ENCODE measurements at regions not wholly inside any gene's neighbourhood (a gene's known extent, or its start where the extent isn't known, plus 50 kb on each side); places are given as distances from the start of the nearest gene placed in this dataset.

- TF ChIP-seq CTCF (IDR thresholded peaks at IDR 0.05): no peak
- no peaks in the 10 kb centered on the region for H3K9me3 ChIP-seq
- DNase-seq: no peak
- intact Hi-C loops (cut with DNase I; ENCODE audit: low total_unique reads): no loop called here
- no peaks in the 10 kb centered on the region for H3K4me1 ChIP-seq
- no peak overlapping the region for H3K27ac ChIP-seq
- H3K4me3 ChIP-seq: no peak overlapping the region
- no peaks in the 10 kb centered on the region for H3K27me3 ChIP-seq
- H3K36me3 ChIP-seq: no peaks in the 10 kb centered on the region
These were observed 138.1 kb upstream of the RAP2B start for GRCh38 chr3:153023896-153024295.

GRCh38 chr3:153026026-153026425 lies 136.0 kb upstream of the RAP2B start:
- peak; percentile 54 to 57 for TF ChIP-seq CTCF (IDR thresholded peaks at IDR 0.05)
- Histone ChIP-seq H3K27me3 (no peaks in the 10 kb centered on the region), H3K4me1 (no peaks in the 10 kb centered on the region), H3K36me3 (no peaks in the 10 kb centered on the region), H3K9me3 (no peaks in the 10 kb centered on the region), H3K4me3 (no peak overlapping the region), H3K27ac (no peak overlapping the region)
- DNase-seq: no peak
- intact Hi-C loops (cut with DNase I; ENCODE audit: low total_unique reads): no loop called here

- no peaks in the 10 kb centered on the region for H3K9me3 ChIP-seq
- no peak for TF ChIP-seq CTCF (IDR thresholded peaks at IDR 0.05)
- intact Hi-C loops (cut with DNase I; ENCODE audit: low total_unique reads): no loop called here
- no peak overlapping the region for H3K27ac ChIP-seq
- H3K27me3 ChIP-seq: no peaks in the 10 kb centered on the region
- no peaks in the 10 kb centered on the region for H3K36me3 ChIP-seq
- no peak overlapping the region for H3K4me3 ChIP-seq
- no peaks in the 10 kb centered on the region for H3K4me1 ChIP-seq
- no peak for DNase-seq
These were observed 133.6 kb upstream of the RAP2B start for GRCh38 chr3:153028381-153028780.

- no peak for TF ChIP-seq CTCF (IDR thresholded peaks at IDR 0.05)
- no peak for DNase-seq
- intact Hi-C loops (cut with DNase I; ENCODE audit: low total_unique reads): no loop called here
- Histone ChIP-seq H3K4me1 (no peaks in the 10 kb centered on the region), H3K27ac (no peak overlapping the region), H3K36me3 (no peaks in the 10 kb centered on the region), H3K4me3 (no peak overlapping the region), H3K9me3 (no peaks in the 10 kb centered on the region), H3K27me3 (no peaks in the 10 kb centered on the region)
These were observed 132.7 kb upstream of the RAP2B start for GRCh38 chr3:153029350-153029749.

GRCh38 chr3:153032891-153033290 lies 129.1 kb upstream of the RAP2B start:
- H3K9me3 ChIP-seq: no peaks in the 10 kb centered on the region
- no peaks in the 10 kb centered on the region for H3K36me3 ChIP-seq
- intact Hi-C loops (cut with DNase I; ENCODE audit: low total_unique reads): no loop called here
- no peak overlapping the region for H3K27ac ChIP-seq
- no peak for DNase-seq
- no peaks in the 10 kb centered on the region for H3K27me3 ChIP-seq
- no peak overlapping the region for H3K4me3 ChIP-seq
- TF ChIP-seq CTCF (IDR thresholded peaks at IDR 0.05): no peak
- H3K4me1 ChIP-seq: no peaks in the 10 kb centered on the region

GRCh38 chr3:153036846-153037245 lies 125.2 kb upstream of the RAP2B start:
- DNase-seq: no peak
- intact Hi-C loops (cut with DNase I; ENCODE audit: low total_unique reads): no loop called here
- Histone ChIP-seq H3K4me3 (no peak overlapping the region), H3K4me1 (no peaks in the 10 kb centered on the region), H3K9me3 (no peaks in the 10 kb centered on the region), H3K27me3 (no peaks in the 10 kb centered on the region), H3K27ac (no peak overlapping the region), H3K36me3 (no peaks in the 10 kb centered on the region)
- TF ChIP-seq CTCF (IDR thresholded peaks at IDR 0.05): no peak

Data from tibial artery (tissue), 4 donors.